Mammary epithelial cell (primary cell): ENCODE measurements at regions not wholly inside any gene's neighbourhood (a gene's known extent, or its start where the extent isn't known, plus 50 kb on each side); places are given as distances from the start of the nearest gene placed in this dataset.

Source experiments
- EZH2 ChIP-seq: IDR thresholded peaks from 2 replicates; pipeline ENCODE4 v1.6.1; 2012; ENCODE audit warnings: low read length, inconsistent platforms, borderline replicate concordance
- TF ChIP-seq, protein P1 (sequence below), 2 donors: IDR thresholded peaks in 1 of 2; conservative IDR thresholded peaks in 1 of 2; 2 replicates each; pipeline ENCODE4 v1.5.1; 2011 to 2012; ENCODE audit warnings: inconsistent platforms in 2 of 2, low read length in 2 of 2, mild to moderate bottlenecking in 2 of 2, control low read depth in 1 of 2, low read depth in 1 of 2; ENCODE audit not compliant: insufficient read depth in 1 of 2; ENCODE audit errors: extremely low read depth in 1 of 2

DNA sequence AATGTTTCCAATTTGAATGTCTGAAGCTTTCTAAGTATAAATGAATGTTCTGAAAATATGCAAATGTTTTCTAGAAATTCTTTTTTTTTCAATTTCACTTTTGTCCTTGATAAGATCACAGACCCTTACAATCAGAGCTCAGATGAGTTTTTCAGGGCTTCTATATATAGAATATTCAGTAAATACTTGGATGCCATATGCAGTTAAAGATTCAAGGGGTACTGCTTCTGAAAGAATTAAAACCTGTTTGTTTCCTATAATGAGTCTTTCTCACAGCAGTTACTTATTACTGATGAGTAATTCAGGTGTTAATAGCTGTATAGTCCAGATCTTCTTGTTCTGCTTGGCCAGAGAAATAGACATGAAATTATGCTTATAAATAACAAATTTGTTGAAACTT lies 812.6 kb downstream of the ZPLD1 start:
- TF ChIP-seq, protein P1, sequence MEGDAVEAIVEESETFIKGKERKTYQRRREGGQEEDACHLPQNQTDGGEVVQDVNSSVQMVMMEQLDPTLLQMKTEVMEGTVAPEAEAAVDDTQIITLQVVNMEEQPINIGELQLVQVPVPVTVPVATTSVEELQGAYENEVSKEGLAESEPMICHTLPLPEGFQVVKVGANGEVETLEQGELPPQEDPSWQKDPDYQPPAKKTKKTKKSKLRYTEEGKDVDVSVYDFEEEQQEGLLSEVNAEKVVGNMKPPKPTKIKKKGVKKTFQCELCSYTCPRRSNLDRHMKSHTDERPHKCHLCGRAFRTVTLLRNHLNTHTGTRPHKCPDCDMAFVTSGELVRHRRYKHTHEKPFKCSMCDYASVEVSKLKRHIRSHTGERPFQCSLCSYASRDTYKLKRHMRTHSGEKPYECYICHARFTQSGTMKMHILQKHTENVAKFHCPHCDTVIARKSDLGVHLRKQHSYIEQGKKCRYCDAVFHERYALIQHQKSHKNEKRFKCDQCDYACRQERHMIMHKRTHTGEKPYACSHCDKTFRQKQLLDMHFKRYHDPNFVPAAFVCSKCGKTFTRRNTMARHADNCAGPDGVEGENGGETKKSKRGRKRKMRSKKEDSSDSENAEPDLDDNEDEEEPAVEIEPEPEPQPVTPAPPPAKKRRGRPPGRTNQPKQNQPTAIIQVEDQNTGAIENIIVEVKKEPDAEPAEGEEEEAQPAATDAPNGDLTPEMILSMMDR (conservative IDR thresholded peaks at IDR 0.05 in 1 of 2, IDR thresholded peaks at IDR 0.05 in 1 of 2; ENCODE audit: extremely low read depth in 1 of 2, insufficient read depth in 1 of 2, low read depth in 1 of 2, low read length in 2 of 2), result no peak
- TF ChIP-seq EZH2, result no peak
